ENCODE measurements at regions not wholly inside any gene's neighbourhood (a gene's known extent, or its start where the extent isn't known, plus 50 kb on each side); places are given as distances from the start of the nearest gene placed in this dataset.

DNA sequence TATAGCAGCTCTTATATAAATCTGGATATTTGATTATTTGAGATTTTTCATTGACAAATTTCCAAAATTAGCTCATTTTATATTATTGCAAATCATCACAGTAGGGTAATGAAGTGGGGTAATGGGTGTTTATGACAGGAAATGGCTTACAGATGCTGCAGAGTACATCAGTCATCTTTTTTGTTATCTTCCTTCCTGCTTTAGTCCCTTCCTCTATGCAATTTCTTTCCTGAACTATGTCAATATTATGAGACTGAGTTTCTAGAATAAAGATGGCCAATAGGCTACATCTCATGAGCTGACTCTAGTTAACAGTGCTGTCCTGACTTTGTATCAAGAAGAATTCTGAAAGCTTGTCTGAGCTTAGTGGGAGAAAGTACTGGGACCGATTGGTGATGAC, 244.5 kb downstream of the XPNPEP1 start:
- Histone ChIP-seq H3K9me3 (no peaks in the 10 kb centered on the region), H3K27me3 (no peaks in the 10 kb centered on the region), H3K36me3 (no peaks in the 10 kb centered on the region), H3K4me1 (ENCODE audit: insufficient read depth) (no peaks in the 10 kb centered on the region), H3K4me3 (no peak overlapping the region), H3K27ac (no peak overlapping the region)
- intact Hi-C loops (cut with DNase I) = no loop called here
- WGBS, 3 donors = 58 to 79% (median 64%) methylated on average over 1 of the region's 1 CpG
- TF ChIP-seq, protein P1, sequence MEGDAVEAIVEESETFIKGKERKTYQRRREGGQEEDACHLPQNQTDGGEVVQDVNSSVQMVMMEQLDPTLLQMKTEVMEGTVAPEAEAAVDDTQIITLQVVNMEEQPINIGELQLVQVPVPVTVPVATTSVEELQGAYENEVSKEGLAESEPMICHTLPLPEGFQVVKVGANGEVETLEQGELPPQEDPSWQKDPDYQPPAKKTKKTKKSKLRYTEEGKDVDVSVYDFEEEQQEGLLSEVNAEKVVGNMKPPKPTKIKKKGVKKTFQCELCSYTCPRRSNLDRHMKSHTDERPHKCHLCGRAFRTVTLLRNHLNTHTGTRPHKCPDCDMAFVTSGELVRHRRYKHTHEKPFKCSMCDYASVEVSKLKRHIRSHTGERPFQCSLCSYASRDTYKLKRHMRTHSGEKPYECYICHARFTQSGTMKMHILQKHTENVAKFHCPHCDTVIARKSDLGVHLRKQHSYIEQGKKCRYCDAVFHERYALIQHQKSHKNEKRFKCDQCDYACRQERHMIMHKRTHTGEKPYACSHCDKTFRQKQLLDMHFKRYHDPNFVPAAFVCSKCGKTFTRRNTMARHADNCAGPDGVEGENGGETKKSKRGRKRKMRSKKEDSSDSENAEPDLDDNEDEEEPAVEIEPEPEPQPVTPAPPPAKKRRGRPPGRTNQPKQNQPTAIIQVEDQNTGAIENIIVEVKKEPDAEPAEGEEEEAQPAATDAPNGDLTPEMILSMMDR (IDR thresholded peaks at IDR 0.05) = no peak
- TF ChIP-seq POLR2A (IDR thresholded peaks at IDR 0.05) (no peak), EP300 (IDR thresholded peaks at IDR 0.05) (no peak)
- no peak for DNase-seq

DNA sequence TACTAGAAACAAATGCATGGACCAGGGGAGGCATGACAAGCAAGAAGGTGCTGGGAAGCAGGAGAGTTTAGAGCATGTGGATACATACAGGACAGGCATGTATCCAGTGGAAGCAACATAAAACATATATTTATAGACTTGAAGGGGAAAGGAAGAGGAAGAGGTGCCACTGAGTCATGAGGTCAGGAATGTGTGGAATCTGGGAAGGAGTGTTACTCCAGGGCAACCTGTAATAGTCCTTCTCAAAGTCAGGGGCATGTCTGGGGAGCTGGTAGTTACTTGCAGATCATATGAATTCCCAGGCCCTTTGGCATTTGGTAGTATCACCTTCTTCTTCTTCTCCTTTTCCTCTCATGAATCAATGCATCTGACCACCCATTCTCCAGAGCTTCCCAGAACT, 246.6 kb downstream of the XPNPEP1 start:
- intact Hi-C loops (cut with DNase I) = no loop called here
- no peak for TF ChIP-seq POLR2A (IDR thresholded peaks at IDR 0.05)
- TF ChIP-seq EP300 (IDR thresholded peaks at IDR 0.05) = no peak
- TF ChIP-seq, protein P1 (IDR thresholded peaks at IDR 0.05) = no peak
- DNase-seq = no peak
- no peak overlapping the region for H3K27ac ChIP-seq
- H3K4me3 ChIP-seq = no peak overlapping the region
- no peaks in the 10 kb centered on the region for H3K36me3 ChIP-seq
- H3K9me3 ChIP-seq = no peaks in the 10 kb centered on the region
- H3K27me3 ChIP-seq = no peaks in the 10 kb centered on the region
- no peaks in the 10 kb centered on the region for H3K4me1 ChIP-seq (ENCODE audit: insufficient read depth)

DNA sequence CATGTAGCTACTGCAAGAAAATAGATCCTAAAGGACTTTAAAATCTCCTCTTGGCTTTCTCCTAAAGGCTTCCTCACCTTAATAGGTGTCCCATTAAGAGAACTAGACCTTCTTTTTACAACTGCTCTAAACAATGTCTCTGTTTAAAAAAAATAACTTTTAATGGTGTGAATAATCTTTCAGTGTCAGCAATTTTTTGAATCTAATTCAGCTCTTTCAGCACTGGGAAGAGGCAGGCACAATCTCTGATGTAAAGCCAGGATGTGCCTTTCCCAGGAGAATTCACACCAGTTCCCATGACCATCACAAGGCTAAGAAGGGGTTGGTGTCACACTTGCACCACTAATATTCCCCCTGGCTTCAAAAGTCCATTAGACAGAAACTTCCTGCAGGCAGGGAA, 254.6 kb downstream of the XPNPEP1 start:
- Histone ChIP-seq H3K4me3 (no peak overlapping the region), H3K4me1 (ENCODE audit: insufficient read depth) (no peaks in the 10 kb centered on the region), H3K27me3 (no peaks in the 10 kb centered on the region), H3K27ac (no peak overlapping the region), H3K36me3 (no peaks in the 10 kb centered on the region), H3K9me3 (no peaks in the 10 kb centered on the region)
- no peak for DNase-seq
- TF ChIP-seq POLR2A (IDR thresholded peaks at IDR 0.05) (no peak), EP300 (IDR thresholded peaks at IDR 0.05) (no peak)
- TF ChIP-seq, protein P1 (IDR thresholded peaks at IDR 0.05) = no peak
- intact Hi-C loops (cut with DNase I) = no loop called here

DNA sequence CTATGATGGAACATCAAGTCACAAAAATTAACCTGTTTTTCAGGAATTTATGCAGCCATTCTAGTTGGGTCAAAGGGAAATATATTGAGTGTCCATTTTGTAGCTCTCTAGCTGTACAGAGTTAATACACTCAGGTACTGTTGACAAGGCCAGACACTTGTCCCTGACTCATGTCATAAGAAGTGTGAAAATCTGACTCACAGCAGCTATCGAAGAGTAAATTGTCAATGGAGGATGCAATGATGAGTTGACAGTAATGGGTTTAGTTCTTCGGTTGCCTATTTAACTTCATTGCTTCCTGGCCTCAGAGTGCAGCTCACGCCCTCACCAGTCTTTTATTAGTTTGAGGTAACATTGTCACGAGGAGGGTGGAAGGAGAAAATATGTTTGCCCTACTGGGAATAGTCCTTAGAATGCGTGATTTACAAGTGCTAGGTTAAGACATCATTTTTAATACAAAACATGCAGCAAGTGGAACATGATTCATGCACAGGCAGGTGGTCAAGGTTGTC, 255.1 kb downstream of the XPNPEP1 start:
- no peaks in the 10 kb centered on the region for H3K4me1 ChIP-seq (ENCODE audit: insufficient read depth)
- no peaks in the 10 kb centered on the region for H3K27me3 ChIP-seq
- TF ChIP-seq POLR2A (IDR thresholded peaks at IDR 0.05) = no peak
- TF ChIP-seq, protein P1 (IDR thresholded peaks at IDR 0.05) = no peak
- TF ChIP-seq EP300 (IDR thresholded peaks at IDR 0.05) = no peak
- H3K36me3 ChIP-seq = no peaks in the 10 kb centered on the region
- no peaks in the 10 kb centered on the region for H3K9me3 ChIP-seq
- no peak overlapping the region for H3K4me3 ChIP-seq
- H3K27ac ChIP-seq = no peak overlapping the region
- intact Hi-C loops (cut with DNase I) = no loop called here
- WGBS, 3 donors = 66 to 84% (median 78%) methylated on average over 5 of the region's 5 CpGs
- no peak for DNase-seq

DNA sequence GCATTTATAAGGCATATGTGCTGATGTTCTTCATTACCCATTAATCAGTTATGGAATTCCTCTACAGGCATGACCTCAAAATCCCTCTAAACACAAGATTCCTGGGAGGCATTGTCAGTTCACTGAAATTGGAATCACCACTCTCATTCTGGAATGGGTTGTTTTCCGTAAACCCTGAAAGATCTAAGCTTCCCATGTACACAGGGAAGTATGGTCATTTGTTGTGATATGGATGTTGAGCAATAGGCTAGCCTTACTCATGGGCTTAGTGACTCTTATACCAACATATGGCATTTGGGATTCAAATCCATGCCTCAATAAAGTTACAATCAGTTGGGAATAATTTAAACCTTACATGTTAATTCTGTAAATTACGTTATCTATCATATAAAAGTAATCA, 258.0 kb downstream of the XPNPEP1 start:
- no peaks in the 10 kb centered on the region for H3K4me1 ChIP-seq (ENCODE audit: insufficient read depth)
- no peak for DNase-seq
- H3K9me3 ChIP-seq = no peaks in the 10 kb centered on the region
- H3K27ac ChIP-seq = no peak overlapping the region
- intact Hi-C loops (cut with DNase I) = no loop called here
- no peaks in the 10 kb centered on the region for H3K27me3 ChIP-seq
- no peaks in the 10 kb centered on the region for H3K36me3 ChIP-seq
- TF ChIP-seq POLR2A (IDR thresholded peaks at IDR 0.05) (no peak), EP300 (IDR thresholded peaks at IDR 0.05) (no peak)
- TF ChIP-seq, protein P1 (IDR thresholded peaks at IDR 0.05) = no peak
- H3K4me3 ChIP-seq = no peak overlapping the region
- 82 to 95% (median 87%) methylated on average over 2 of the region's 2 CpGs for WGBS, 3 donors

All from ovary (tissue), 7 donors.